ENCODE measurements at regions not wholly inside any gene's neighbourhood (a gene's known extent, or its start where the extent isn't known, plus 50 kb on each side); places are given as distances from the start of the nearest gene placed in this dataset.

GRCh38 chr4:27490766-27491165, 630.1 kb downstream of the STIM2 start:
- Histone ChIP-seq H3K4me1 (ENCODE audit: insufficient read depth) (no peaks in the 10 kb centered on the region), H3K9me2 (ENCODE audit: insufficient read depth) (no peaks in the 10 kb centered on the region), H3K27ac (ENCODE audit: low read depth) (no peak overlapping the region), H3K27me3 (ENCODE audit: insufficient read depth) (no peaks in the 10 kb centered on the region), H3K4me3 (no peak overlapping the region), H3K79me2 (replicated peaks; ENCODE audit: insufficient read depth) (no peaks in the 10 kb centered on the region), H3F3A (replicated peaks; ENCODE audit: low read depth) (no peaks in the 10 kb centered on the region), H3K36me3 (ENCODE audit: insufficient read depth) (no peaks in the 10 kb centered on the region), H2AFZ (peak overlapping the region; percentile 64; the same call in 1 of the 2 replicates), H4K20me1 (replicated peaks; ENCODE audit: insufficient read depth) (no peaks in the 10 kb centered on the region), H3K4me2 (no peak overlapping the region)
- Mint-ChIP-seq H3K9me3 (no peaks in the 10 kb centered on the region), H3K36me3 (ENCODE audit: low read depth) (no peaks in the 10 kb centered on the region), H3K27ac (peak overlapping the region; percentile 55; the same call in 1 of the 2 replicates), H3K27me3 (ENCODE audit: insufficient read depth, low read depth, poor library complexity) (peaks cover 2% of the 10 kb centered on the region), H3K4me3 (no peak overlapping the region), H3K4me1 (peaks cover 8% of the 10 kb centered on the region)
- TF ChIP-seq, protein P1, sequence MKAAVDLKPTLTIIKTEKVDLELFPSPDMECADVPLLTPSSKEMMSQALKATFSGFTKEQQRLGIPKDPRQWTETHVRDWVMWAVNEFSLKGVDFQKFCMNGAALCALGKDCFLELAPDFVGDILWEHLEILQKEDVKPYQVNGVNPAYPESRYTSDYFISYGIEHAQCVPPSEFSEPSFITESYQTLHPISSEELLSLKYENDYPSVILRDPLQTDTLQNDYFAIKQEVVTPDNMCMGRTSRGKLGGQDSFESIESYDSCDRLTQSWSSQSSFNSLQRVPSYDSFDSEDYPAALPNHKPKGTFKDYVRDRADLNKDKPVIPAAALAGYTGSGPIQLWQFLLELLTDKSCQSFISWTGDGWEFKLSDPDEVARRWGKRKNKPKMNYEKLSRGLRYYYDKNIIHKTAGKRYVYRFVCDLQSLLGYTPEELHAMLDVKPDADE (IDR thresholded peaks at IDR 0.05), result no peak
- no peak for TF ChIP-seq CREB1 (CRISPR knock-in tag; IDR thresholded peaks at IDR 0.05; ENCODE audit: low read depth)
- no peak for TF ChIP-seq EZH2phosphoT487 (IDR thresholded peaks at IDR 0.05; ENCODE audit: unreplicated experiment)
- no peak for TF ChIP-seq NANOG (IDR thresholded peaks at IDR 0.05; ENCODE audit: borderline replicate concordance)
- TF ChIP-seq REST (IDR thresholded peaks at IDR 0.05; ENCODE audit: unreplicated experiment), result no peak
- TF ChIP-seq ZNF462 (CRISPR knock-in tag; IDR thresholded peaks at IDR 0.05), result no peak
- no peak for TF ChIP-seq EZH2 (IDR thresholded peaks at IDR 0.05; ENCODE audit: low read depth, unreplicated experiment)
- peak; percentile 54 for ATAC-seq
- peak; percentile 1 for DNase-seq (ENCODE audit: low spot score)
